GM21529 (cell line): ENCODE measurements at regions not wholly inside any gene's neighbourhood (a gene's known extent, or its start where the extent isn't known, plus 50 kb on each side); places are given as distances from the start of the nearest gene placed in this dataset.
"Not testable (repeated sequence)": the region's sequence is repeated elsewhere in the genome, so short reads cannot be mapped to it uniquely, and the experiment has no call there.

ENCODE experiments used
- ATAC-seq: cut with Tn5 transposase; IDR thresholded peaks from one replicate; pipeline ENCODE4 v1.9.1; 2021; ENCODE audit not compliant: unreplicated experiment

- ATAC-seq, result no peak
These were observed 197.6 kb downstream of the KIT start for GRCh38 chr4:54855191-54855854.

GRCh38 chr4:54852602-54853001, 194.8 kb downstream of the KIT start:
- ATAC-seq, result no peak

- no peak for ATAC-seq
These were observed 194.3 kb downstream of the KIT start for GRCh38 chr4:54852054-54852453.

- no peak for ATAC-seq
These were observed 187.2 kb downstream of the KIT start for GRCh38 chr4:54844911-54845310.

- ATAC-seq, result no peak
These were observed 186.2 kb downstream of the KIT start for GRCh38 chr4:54843946-54844345.

GRCh38 chr4:54843106-54843505, 185.3 kb downstream of the KIT start:
- no peak for ATAC-seq

GRCh38 chr4:54842656-54843055, 184.9 kb downstream of the KIT start:
- ATAC-seq, result no peak

GRCh38 chr4:54842226-54842625, 184.5 kb downstream of the KIT start:
- no peak for ATAC-seq

- ATAC-seq, result no peak
These were observed 183.4 kb downstream of the KIT start for GRCh38 chr4:54840992-54841768.

- no peak for ATAC-seq
These were observed 182.7 kb downstream of the KIT start for GRCh38 chr4:54840430-54840829.

GRCh38 chr4:54838301-54838700, 180.5 kb downstream of the KIT start:
- no peak for ATAC-seq

- ATAC-seq, result no peak
These were observed 179.9 kb downstream of the KIT start for GRCh38 chr4:54837576-54838140.

GRCh38 chr4:54828361-54828760, 170.6 kb downstream of the KIT start:
- not testable (repeated sequence) for ATAC-seq

GRCh38 chr4:54823616-54824015, 165.9 kb downstream of the KIT start:
- no peak for ATAC-seq

- ATAC-seq, result no peak
These were observed 161.3 kb downstream of the KIT start for GRCh38 chr4:54819034-54819433.

GRCh38 chr4:54818481-54818880, 160.7 kb downstream of the KIT start:
- ATAC-seq, result no peak

GRCh38 chr4:54813674-54814073, 155.9 kb downstream of the KIT start:
- ATAC-seq, result no peak

- no peak for ATAC-seq
These were observed 148.6 kb downstream of the KIT start for GRCh38 chr4:54806351-54806750.

GRCh38 chr4:54802336-54802735, 144.6 kb downstream of the KIT start:
- ATAC-seq, result no peak

- ATAC-seq, result no peak
These were observed 143.2 kb downstream of the KIT start for GRCh38 chr4:54800831-54801530.

- no peak for ATAC-seq
These were observed 136.8 kb downstream of the KIT start for GRCh38 chr4:54794579-54794978.
